ENCODE measurements at regions not wholly inside any gene's neighbourhood (a gene's known extent, or its start where the extent isn't known, plus 50 kb on each side); places are given as distances from the start of the nearest gene placed in this dataset.

GRCh38 chr5:167063788-167064187 lies 1227.7 kb upstream of the WWC1 start:
- no peak for TF ChIP-seq EZH2 (IDR thresholded peaks at IDR 0.05; ENCODE audit: insufficient read depth, poor library complexity, severe bottlenecking)
- no peak for TF ChIP-seq EZH2phosphoT487 (IDR thresholded peaks at IDR 0.05; ENCODE audit: insufficient read depth, low read depth)
